H1 (cell line): ENCODE measurements at regions not wholly inside any gene's neighbourhood (a gene's known extent, or its start where the extent isn't known, plus 50 kb on each side); places are given as distances from the start of the nearest gene placed in this dataset.

Source experiments
- BRCA1 ChIP-seq: IDR thresholded peaks from 2 replicates; pipeline ENCODE4 v1.6.1; 2012; ENCODE audit warnings: low read depth, low read length, improper control_type of control experiment
- CTBP2 ChIP-seq: IDR thresholded peaks from 2 replicates; pipeline ENCODE4 v1.7.0; 2011; ENCODE audit warnings: borderline replicate concordance, mild to moderate bottlenecking, moderate library complexity, mixed read lengths, low read length; ENCODE audit not compliant: insufficient read depth, insufficient read length
- POU5F1 ChIP-seq: IDR thresholded peaks from 2 replicates; pipeline ENCODE4 v1.6.1; 2011; ENCODE audit warnings: low read depth, mild to moderate bottlenecking, low read length, moderate library complexity
- SIN3A ChIP-seq, 2 experiments: IDR thresholded peaks in 1 of 2; conservative IDR thresholded peaks in 1 of 2; 2 replicates each; pipeline ENCODE4 v1.6.1; 2011 to 2012; ENCODE audit warnings: low read length in 2 of 2, improper control_type of control experiment in 1 of 2, low read depth in 1 of 2, mild to moderate bottlenecking in 1 of 2
- SP4 ChIP-seq: IDR thresholded peaks from 2 replicates; pipeline ENCODE4 v1.6.1; 2012; ENCODE audit warnings: low read length, inconsistent platforms
- TAF7 ChIP-seq: optimal IDR thresholded peaks from 2 replicates; pipeline ENCODE3; 2011; ENCODE audit warnings: low read depth, mild to moderate bottlenecking, inconsistent platforms, low read length, moderate library complexity, borderline replicate concordance

GRCh38 chr10:35268323-35268722 lies 68.0 kb upstream of the CCNY start (continued):
- TF ChIP-seq CTBP2 (no peak), SP4 (no peak), SIN3A (conservative IDR thresholded peaks at IDR 0.05 in 1 of 2, IDR thresholded peaks at IDR 0.05 in 1 of 2; ENCODE audit: low read depth in 1 of 2, low read length in 2 of 2) (no peak), POU5F1 (no peak), TAF7 (no peak), BRCA1 (no peak)
